H1 (cell line): ENCODE measurements at regions not wholly inside any gene's neighbourhood (a gene's known extent, or its start where the extent isn't known, plus 50 kb on each side); places are given as distances from the start of the nearest gene placed in this dataset.

ENCODE experiments used
- FOSL1 ChIP-seq: IDR thresholded peaks from 2 replicates; pipeline ENCODE4 v1.6.1; 2011; ENCODE audit warnings: mild to moderate bottlenecking, low read depth, low read length, moderate library complexity; ENCODE audit not compliant: insufficient read depth
- SIRT6 ChIP-seq: IDR thresholded peaks from one replicate; pipeline ENCODE4 v1.7.1; 2012; ENCODE audit warnings: low read length, inconsistent platforms

DNA sequence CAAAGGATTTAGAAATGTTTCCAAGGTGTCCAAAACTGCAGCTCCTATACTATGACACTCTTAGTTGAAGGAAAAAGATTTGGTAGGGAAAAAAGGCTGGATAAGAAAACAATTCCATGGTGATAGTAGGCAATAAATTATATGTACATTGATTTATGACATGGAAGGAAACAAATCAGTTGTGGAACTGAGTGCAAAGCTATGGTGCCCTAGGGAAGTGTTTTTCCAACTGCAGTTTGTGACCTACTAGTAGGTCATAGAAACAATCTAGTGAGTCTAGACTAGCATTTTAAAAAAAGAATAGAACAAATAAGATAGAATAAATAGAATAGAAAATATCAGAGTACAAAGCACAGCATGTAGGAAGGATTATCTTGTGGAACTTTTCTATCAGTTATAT is 58.4 kb upstream of the TSPAN5 start (continued):
- TF ChIP-seq FOSL1 (no peak), SIRT6 (no peak)
